ENCODE measurements at regions not wholly inside any gene's neighbourhood (a gene's known extent, or its start where the extent isn't known, plus 50 kb on each side); places are given as distances from the start of the nearest gene placed in this dataset.
"Not testable (repeated sequence)": the region's sequence is repeated elsewhere in the genome, so short reads cannot be mapped to it uniquely, and the experiment has no call there.

DNA sequence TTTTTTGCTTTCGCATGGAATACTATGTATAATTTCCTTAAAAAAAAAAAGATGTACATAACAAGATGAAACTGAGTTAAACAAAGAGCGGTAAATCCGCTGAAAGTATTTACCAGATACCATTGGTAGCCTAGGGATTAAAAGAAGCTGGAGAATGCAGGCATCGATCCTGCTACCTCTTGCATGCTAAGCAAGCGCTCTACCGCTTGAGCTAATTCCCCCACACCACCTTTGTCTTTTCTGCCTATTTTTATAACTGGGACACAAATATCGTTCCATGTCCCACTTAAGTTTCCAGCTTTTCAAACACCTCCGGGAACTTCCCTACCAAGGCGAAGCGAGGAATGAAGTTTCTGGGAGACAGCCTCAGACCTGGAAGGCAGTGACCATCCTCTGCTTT is 498.4 kb downstream of the PRIM2 start:
- not testable (repeated sequence) for H3K9me3 ChIP-seq, H3K27ac ChIP-seq, H3K4me3 ChIP-seq, H3K4me1 ChIP-seq, ATAC-seq, H3K36me3 ChIP-seq
- 8 to 21% methylated on average over 4 to 7 of the region's 10 CpGs for WGBS, 2 donors (ENCODE audit: low coverage in 1 of 2)
- peaks cover 64% of the 10 kb centered on the region for H3K27me3 ChIP-seq

DNA sequence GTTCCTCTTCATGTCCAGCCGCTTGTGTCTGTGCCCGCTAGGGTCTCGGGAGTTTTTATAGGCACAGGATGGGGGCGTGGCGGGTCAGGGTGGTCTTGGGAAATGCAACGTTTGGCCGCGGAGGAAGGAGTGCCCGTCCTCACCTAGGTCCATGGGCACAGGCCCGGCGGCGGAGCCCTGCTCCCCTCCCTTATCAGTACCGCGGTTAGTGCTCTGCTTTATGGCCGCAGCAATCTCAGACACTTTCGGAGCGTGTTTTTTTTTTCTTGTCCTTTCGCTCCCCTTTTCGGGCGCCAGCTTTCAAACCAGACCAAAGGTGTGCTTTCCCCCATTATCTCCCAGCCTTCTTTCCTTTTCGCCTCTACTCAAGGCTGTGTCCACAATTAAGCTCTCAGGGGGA is 503.9 kb downstream of the PRIM2 start:
- WGBS, 2 donors (ENCODE audit: low coverage in 1 of 2), result no CpG with 5 or more reads among the region's 21 CpGs
- ATAC-seq, H3K9me3 ChIP-seq, H3K27ac ChIP-seq, H3K4me1 ChIP-seq, H3K36me3 ChIP-seq, H3K4me3 ChIP-seq: not testable (repeated sequence)
- peaks cover 52% of the 10 kb centered on the region for H3K27me3 ChIP-seq

DNA sequence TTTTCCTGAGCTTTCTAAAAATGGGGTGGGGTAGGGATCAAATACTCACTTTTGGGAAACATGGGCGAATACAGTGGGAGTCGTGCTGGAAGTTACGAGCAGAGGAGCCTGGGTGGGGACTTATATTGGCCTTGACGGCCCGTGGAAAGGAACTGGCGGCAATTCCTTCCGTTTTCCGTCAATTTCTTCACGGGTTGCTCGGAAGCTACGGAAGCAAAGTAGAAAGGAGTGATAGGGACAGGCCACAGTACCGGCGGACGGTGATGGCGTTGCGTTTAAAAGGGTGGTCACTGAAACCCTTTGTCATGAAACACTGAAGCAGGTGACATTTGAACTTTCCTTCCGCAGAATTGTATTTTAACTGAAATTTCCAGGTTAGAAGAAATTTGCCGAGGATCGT is 505.0 kb downstream of the PRIM2 start:
- not testable (repeated sequence) for H3K27ac ChIP-seq, ATAC-seq, H3K4me3 ChIP-seq, H3K4me1 ChIP-seq, H3K36me3 ChIP-seq, H3K9me3 ChIP-seq
- WGBS, 2 donors (ENCODE audit: low coverage in 1 of 2), result 0 to 6% methylated on average over 1 to 16 of the region's 19 CpGs
- H3K27me3 ChIP-seq, result peaks cover 45% of the 10 kb centered on the region

DNA sequence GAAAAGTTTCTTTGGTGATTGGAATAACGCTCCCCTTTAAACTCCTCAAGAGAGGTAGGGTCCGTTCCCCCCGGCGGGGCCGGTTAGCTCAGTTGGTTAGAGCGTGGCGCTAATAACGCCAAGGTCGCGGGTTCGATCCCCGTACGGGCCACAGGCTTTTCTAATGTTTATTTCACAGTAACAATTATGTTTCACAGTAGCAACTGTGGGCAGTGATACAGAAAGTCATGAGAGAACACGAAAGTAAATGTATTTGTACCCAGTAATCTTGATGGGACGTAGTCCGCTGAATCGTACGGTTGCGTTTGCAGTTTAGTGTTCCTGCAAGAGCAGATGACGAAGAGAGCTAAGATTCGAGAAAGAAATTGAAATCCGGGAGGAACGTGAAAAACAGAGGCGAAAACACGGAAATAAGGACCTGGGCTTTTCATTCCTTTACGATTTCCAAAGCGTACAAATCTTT is 505.5 kb downstream of the PRIM2 start:
- Histone ChIP-seq H3K9me3 (no peaks in the 10 kb centered on the region), H3K36me3 (no peaks in the 10 kb centered on the region), H3K4me3 (no peak overlapping the region), H3K27me3 (peaks cover 43% of the 10 kb centered on the region), H3K27ac (no peak overlapping the region), H3K4me1 (no peaks in the 10 kb centered on the region)
- ATAC-seq, result no peak
- WGBS, 2 donors (ENCODE audit: low coverage in 1 of 2), result 5% methylated on average over 24 to 27 of the region's 27 CpGs
- TF ChIP-seq POLR2AphosphoS5 (IDR thresholded peaks at IDR 0.05) (no peak), POLR2A (IDR thresholded peaks at IDR 0.05) (no peak), EP300 (IDR thresholded peaks at IDR 0.05) (no peak)
- TF ChIP-seq, protein P1, sequence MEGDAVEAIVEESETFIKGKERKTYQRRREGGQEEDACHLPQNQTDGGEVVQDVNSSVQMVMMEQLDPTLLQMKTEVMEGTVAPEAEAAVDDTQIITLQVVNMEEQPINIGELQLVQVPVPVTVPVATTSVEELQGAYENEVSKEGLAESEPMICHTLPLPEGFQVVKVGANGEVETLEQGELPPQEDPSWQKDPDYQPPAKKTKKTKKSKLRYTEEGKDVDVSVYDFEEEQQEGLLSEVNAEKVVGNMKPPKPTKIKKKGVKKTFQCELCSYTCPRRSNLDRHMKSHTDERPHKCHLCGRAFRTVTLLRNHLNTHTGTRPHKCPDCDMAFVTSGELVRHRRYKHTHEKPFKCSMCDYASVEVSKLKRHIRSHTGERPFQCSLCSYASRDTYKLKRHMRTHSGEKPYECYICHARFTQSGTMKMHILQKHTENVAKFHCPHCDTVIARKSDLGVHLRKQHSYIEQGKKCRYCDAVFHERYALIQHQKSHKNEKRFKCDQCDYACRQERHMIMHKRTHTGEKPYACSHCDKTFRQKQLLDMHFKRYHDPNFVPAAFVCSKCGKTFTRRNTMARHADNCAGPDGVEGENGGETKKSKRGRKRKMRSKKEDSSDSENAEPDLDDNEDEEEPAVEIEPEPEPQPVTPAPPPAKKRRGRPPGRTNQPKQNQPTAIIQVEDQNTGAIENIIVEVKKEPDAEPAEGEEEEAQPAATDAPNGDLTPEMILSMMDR (IDR thresholded peaks at IDR 0.05), result no peak

DNA sequence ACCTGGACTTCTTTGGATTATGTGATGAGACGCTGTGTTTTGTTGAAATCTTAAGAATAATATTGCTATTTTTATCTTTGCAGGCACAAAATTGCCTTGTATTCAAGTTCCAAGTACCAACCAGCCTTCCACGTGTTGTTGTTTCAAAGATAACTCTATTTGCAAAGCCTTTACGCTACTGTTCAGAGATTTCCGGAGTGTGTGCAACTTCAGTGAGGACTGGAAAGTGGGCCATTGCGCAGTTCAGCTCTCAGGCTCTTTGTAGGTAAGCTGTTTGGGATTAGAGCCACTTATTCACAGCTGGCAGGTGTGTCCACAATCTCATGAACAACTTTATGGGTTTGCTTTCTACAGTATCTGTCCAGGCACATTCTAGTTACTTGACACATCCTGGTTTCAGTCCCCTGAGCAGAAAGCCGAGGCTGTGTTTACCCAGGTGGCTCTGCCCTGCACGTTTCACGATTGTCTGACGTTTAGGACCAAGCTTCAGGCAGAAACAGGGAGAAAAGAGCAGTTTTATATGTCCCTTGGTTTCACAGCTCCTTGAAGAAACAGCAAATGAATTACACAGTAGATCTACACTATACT is 520.3 kb downstream of the PRIM2 start:
- H3K4me1 ChIP-seq, H3K27ac ChIP-seq, H3K9me3 ChIP-seq, H3K36me3 ChIP-seq, ATAC-seq, H3K27me3 ChIP-seq, H3K4me3 ChIP-seq: not testable (repeated sequence)
- WGBS, 2 donors (ENCODE audit: low coverage in 1 of 2), result 50 to 70% methylated on average over 2 to 7 of the region's 9 CpGs

DNA sequence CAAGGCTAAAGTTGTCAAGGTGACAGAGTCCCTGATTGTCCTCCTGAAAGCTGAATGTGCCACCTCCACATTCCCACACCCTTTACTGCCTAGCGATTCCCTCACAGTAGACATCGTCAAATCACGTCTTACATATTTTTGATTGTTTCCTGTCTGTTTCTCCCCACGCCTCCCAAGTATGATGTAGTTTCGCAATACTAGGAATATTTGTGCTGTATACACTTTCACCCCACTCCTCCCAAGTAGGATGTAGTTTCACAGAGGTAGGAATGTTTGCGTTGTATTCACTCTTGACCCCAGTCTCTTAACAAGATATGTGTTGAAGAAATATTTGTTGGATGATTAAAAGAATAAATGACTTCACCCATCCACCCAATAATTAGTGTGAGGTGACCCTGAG is 524.1 kb downstream of the PRIM2 start:
- H3K4me1 ChIP-seq, H3K27ac ChIP-seq, ATAC-seq, H3K4me3 ChIP-seq, H3K9me3 ChIP-seq, H3K27me3 ChIP-seq, H3K36me3 ChIP-seq: not testable (repeated sequence)
- WGBS, 2 donors (ENCODE audit: low coverage in 1 of 2), result 85 to 88% methylated on average over 6 of the region's 6 CpGs

DNA sequence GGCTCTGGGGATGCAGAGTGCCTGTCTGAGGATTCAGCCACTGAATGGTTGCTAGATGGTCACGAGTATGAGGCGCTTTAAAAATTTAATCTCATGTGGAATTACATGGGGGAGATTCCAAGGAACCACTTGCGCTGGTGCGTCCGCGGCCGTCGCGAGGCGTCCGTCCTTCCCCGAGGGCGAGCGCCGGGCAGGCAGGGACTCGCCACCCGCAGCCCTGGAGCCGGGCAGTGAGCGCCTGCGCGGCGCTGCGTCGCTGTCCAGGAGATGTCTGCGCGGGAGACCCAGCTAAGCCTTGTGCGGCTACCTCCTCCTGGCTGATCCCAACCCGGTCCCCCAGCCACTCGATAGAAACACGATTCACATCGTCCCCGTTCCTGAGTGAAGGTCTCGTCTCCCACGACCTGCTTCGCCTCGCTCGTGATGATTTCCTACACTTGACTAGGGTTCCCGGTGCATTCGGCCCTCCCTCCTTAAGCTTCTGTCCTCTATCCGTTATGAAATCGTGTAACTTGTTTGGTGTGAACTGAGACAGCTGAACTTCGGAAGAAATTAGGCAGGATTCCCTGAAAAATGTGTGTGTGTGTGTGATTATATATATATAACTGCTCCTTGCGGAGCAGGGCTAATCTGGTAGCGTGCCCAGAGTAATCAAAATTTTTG is 536.4 kb downstream of the PRIM2 start:
- H3K4me1 ChIP-seq, H3K4me3 ChIP-seq, H3K9me3 ChIP-seq, H3K36me3 ChIP-seq, ATAC-seq, H3K27ac ChIP-seq: not testable (repeated sequence)
- H3K27me3 ChIP-seq, result peaks cover 18% of the 10 kb centered on the region
- 5 to 9% methylated on average over 2 to 5 of the region's 44 CpGs for WGBS, 2 donors (ENCODE audit: low coverage in 1 of 2)

DNA sequence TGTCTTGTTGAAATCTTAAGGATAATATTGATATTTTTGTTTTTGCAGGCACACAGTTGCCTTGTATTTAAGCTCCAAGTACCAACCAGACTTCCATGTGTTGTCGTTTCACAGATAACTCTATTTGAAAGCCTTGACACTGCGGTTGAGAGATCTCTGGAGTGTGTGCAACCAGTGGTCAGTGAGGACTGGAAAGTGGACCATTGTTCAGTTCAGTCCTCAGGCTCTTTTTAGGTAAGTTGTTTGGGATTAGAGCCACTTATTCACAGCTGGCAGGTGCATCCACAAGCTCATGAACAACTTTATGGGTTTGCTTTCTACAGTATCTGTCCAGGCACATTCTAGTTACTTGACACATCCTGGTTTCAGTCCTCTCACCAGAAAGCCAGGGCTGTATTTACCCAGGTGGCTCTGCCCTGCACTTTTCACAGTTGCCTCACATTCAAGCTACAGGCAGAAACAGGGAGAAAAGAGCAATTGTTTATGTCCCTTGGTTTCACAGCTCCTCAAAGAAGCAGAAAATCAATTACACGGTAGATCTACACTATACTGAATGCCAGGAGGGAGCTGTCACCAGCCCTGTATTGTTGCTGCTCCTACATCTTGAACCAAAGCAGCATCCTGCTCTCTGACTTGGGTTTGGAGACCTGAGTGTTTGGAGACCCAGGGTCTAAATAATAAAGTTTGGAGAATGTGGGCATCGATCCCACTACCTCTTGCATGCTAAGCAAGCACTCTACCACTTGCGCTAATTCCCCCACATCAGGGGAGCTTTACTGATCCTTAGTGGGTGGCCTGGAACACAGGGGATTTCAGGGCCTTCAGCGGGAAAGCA is 543.3 kb downstream of the PRIM2 start:
- not testable (repeated sequence) for H3K27ac ChIP-seq, H3K4me3 ChIP-seq, ATAC-seq, H3K27me3 ChIP-seq, H3K36me3 ChIP-seq, H3K4me1 ChIP-seq, H3K9me3 ChIP-seq
- WGBS, 2 donors (ENCODE audit: low coverage in 1 of 2), result 87 to 100% methylated on average over 2 of the region's 6 CpGs

DNA sequence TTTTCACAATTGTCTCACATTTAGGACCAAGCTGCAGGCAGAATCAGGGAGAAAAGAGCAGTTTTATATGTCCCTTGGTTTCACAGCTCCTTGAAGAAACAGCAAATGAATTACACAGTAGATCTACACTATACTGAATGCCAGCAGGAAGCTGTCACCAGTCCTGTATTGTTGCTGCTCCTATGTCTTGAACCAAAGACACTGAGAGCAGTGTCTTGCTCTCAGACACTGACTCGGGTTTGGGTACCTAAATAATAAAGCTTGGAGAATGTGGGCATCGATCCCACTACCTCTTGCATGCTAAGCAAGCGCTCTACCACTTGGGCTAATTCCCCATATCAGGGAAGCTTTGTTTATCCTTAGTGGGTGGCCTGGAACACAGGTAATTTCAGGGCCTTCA is 552.7 kb downstream of the PRIM2 start:
- not testable (repeated sequence) for H3K36me3 ChIP-seq, H3K27me3 ChIP-seq, H3K4me1 ChIP-seq, ATAC-seq, H3K27ac ChIP-seq, H3K4me3 ChIP-seq, H3K9me3 ChIP-seq
- WGBS, 2 donors (ENCODE audit: low coverage in 1 of 2), result 48% methylated on average over 2 of the region's 3 CpGs; no CpG with 5 or more reads in 1 of the 2 donors

DNA sequence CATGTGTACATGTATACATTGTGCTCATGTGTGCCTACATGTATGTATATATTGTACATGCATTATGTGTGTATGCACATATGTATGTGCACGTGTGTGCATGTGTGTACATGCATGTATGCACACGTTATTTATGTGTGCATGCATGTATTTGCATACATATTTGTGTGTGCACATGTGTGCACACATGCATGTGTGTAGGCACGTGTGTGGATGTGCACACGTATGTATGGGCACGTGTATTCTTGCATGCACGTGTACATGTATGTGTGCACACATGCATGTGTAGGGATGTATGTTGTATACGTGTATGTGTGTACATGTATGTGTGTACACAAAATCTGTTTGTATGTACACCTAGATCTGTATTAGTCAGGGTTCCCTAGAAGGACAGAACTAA is 556.0 kb downstream of the PRIM2 start:
- H3K4me3 ChIP-seq, H3K36me3 ChIP-seq, H3K27me3 ChIP-seq, H3K9me3 ChIP-seq, H3K4me1 ChIP-seq, H3K27ac ChIP-seq, ATAC-seq: not testable (repeated sequence)
- 74 to 76% methylated on average over 7 of the region's 7 CpGs for WGBS, 2 donors (ENCODE audit: low coverage in 1 of 2)

DNA sequence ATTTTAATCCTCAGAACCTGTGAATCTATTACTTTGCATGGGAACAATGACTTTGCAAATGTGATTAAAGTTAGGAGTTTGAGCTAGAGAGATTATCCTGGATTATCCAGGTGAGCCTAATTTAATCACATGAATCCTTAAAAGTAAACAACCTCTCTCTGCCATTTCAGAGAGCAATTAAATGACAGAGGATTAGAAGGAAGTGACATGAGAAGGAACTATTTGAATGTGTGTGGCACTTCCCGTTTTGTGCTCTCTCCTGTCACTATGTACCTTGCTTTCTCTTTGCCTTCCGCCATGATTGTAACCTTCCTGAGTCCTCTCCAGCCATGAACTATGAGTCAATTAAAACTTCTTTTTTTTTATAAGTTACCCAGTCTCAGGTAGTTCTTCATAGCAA is 559.2 kb downstream of the PRIM2 start:
- H3K36me3 ChIP-seq, ATAC-seq, H3K9me3 ChIP-seq, H3K4me3 ChIP-seq, H3K4me1 ChIP-seq, H3K27ac ChIP-seq, H3K27me3 ChIP-seq: not testable (repeated sequence)
- 67 to 76% methylated on average over 1 to 2 of the region's 2 CpGs for WGBS, 2 donors (ENCODE audit: low coverage in 1 of 2)

DNA sequence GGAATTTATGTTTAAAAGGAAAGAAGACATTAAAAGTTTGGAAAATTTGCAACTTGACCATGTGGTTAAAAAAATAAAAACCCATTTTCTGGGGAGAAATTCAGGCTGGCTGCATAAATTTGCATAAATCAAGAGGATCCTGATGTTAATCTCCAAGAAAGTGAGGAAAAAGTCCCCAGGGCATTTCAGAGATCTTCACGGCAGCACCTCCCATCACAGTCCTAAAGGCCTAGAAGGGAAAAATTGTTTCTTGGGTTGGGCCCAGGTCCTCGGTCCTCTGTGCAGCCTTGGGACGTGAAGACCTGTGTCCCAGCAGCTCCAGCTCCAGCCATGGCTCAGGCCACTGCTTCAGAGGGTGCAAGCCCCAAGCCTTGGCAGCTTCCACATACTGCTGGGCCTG is 560.3 kb downstream of the PRIM2 start:
- ATAC-seq, result not testable (repeated sequence)
- WGBS, 2 donors (ENCODE audit: low coverage in 1 of 2), result 75 to 100% methylated on average over 1 to 2 of the region's 3 CpGs

More for the DNA sequence above, 560.3 kb downstream of the PRIM2 start:
- not testable (repeated sequence) for H3K4me3 ChIP-seq, H3K4me1 ChIP-seq, H3K27ac ChIP-seq, H3K36me3 ChIP-seq, H3K9me3 ChIP-seq, H3K27me3 ChIP-seq
